ENCODE measurements at regions not wholly inside any gene's neighbourhood (a gene's known extent, or its start where the extent isn't known, plus 50 kb on each side); places are given as distances from the start of the nearest gene placed in this dataset.

- intact Hi-C loops (cut with DNase I; ENCODE audit: low total_unique reads) = no loop called here
- DNase-seq = no peak
- in situ Hi-C loops (cut with MboI; ENCODE audit: low sequenced_read_pairs in 4 of 4) = loop anchor here in 2 of 4 donors (10.0 to 25.0 kb wide), 2 partner anchors 1109 to 1112 kb away; partner anchors contain the start of gene GEMIN8 (in 1 of the 2)
Observed at GRCh38 chrX:15146515-15146914, 123.4 kb downstream of the ASB9 start.

DNA sequence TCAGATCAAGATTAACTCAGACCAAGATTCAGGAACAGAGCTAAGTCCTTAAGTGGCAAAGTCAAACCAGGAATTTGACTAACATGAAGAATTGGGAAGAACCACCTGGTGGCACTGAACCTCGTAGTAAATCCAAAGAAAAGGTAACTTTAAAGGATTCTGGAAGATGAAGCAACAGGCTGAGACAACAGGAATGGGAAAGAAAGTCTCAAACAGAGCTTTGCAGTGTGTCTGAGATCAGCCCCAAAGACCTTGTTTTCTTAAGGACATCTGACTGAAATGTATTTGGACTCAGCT lies 126.1 kb downstream of the ASB9 start:
- in situ Hi-C loops (cut with MboI; ENCODE audit: low sequenced_read_pairs in 4 of 4) (loop anchor here in 2 of 4 donors (10.0 to 25.0 kb wide), 2 partner anchors 1106 to 1109 kb away; partner anchors contain the start of gene GEMIN8 (in 1 of the 2)), intact Hi-C loops (cut with DNase I; ENCODE audit: low total_unique reads) (no loop called here)
- no peaks in the 10 kb centered on the region for H3K9me3 ChIP-seq

More at GRCh38 chrX:15146515-15146914, 123.4 kb downstream of the ASB9 start:
- ATAC-seq = no peak
- H3K4me3 ChIP-seq = no peak overlapping the region
- TF ChIP-seq POLR2A (IDR thresholded peaks at IDR 0.05) = no peak
- TF ChIP-seq CTCF (IDR thresholded peaks at IDR 0.05 in 4 of 5, conservative IDR thresholded peaks at IDR 0.05 in 1 of 5) = peak in 1 of 5 experiments; percentile 29
- peaks cover 0 to 3% (median 0%) of the 10 kb centered on the region in 3 donors for H3K27me3 ChIP-seq
- H3K36me3 ChIP-seq = no peaks in the 10 kb centered on the region
- H3K27ac ChIP-seq = no peak overlapping the region
- H3K4me1 ChIP-seq = no peaks in the 10 kb centered on the region
- H3K9me3 ChIP-seq = no peaks in the 10 kb centered on the region

GRCh38 chrX:15143050-15143824 lies 126.6 kb downstream of the ASB9 start:
- no peaks in the 10 kb centered on the region for H3K9me3 ChIP-seq
- no peak overlapping the region for H3K4me3 ChIP-seq
- intact Hi-C loops (cut with DNase I; ENCODE audit: low total_unique reads) = no loop called here
- no peaks in the 10 kb centered on the region for H3K36me3 ChIP-seq
- no peak overlapping the region for H3K27ac ChIP-seq
- H3K4me1 ChIP-seq = no peaks in the 10 kb centered on the region
- TF ChIP-seq POLR2A (IDR thresholded peaks at IDR 0.05) = no peak
- peak in 4 of 5 experiments; percentile 8 to 63 (median 38) for TF ChIP-seq CTCF (IDR thresholded peaks at IDR 0.05 in 4 of 5, conservative IDR thresholded peaks at IDR 0.05 in 1 of 5)
- no peaks in the 10 kb centered on the region for H3K27me3 ChIP-seq
- in situ Hi-C loops (cut with MboI; ENCODE audit: low sequenced_read_pairs in 4 of 4) = loop anchor here in 2 of 4 donors (10.0 to 25.0 kb wide), 2 partner anchors 1106 to 1108 kb away; partner anchors contain the start of gene GEMIN8 (in 1 of the 2)
- DNase-seq = peak in 1 of 2 donors; percentile 9
- no peak for ATAC-seq

More for the DNA sequence above, 126.1 kb downstream of the ASB9 start:
- DNase-seq = no peak
- TF ChIP-seq CTCF (IDR thresholded peaks at IDR 0.05 in 4 of 5, conservative IDR thresholded peaks at IDR 0.05 in 1 of 5) (no peak), POLR2A (IDR thresholded peaks at IDR 0.05) (no peak)
- no peak for ATAC-seq
- Histone ChIP-seq H3K27me3 (no peaks in the 10 kb centered on the region), H3K4me3 (no peak overlapping the region), H3K27ac (no peak overlapping the region), H3K36me3 (no peaks in the 10 kb centered on the region), H3K4me1 (no peaks in the 10 kb centered on the region)

GRCh38 chrX:15142084-15142715 lies 127.7 kb downstream of the ASB9 start:
- H3K4me1 ChIP-seq = no peaks in the 10 kb centered on the region
- no peak for DNase-seq
- H3K4me3 ChIP-seq = no peak overlapping the region
- in situ Hi-C loops (cut with MboI; ENCODE audit: low sequenced_read_pairs in 4 of 4) = loop anchor here in 2 of 4 donors (10.0 to 25.0 kb wide), 2 partner anchors 1105 to 1107 kb away; partner anchors contain the start of gene GEMIN8 (in 1 of the 2)
- intact Hi-C loops (cut with DNase I; ENCODE audit: low total_unique reads) = no loop called here
- H3K27ac ChIP-seq = no peak overlapping the region
- H3K9me3 ChIP-seq = no peaks in the 10 kb centered on the region
- ATAC-seq = no peak
- H3K36me3 ChIP-seq = no peaks in the 10 kb centered on the region
- TF ChIP-seq CTCF (IDR thresholded peaks at IDR 0.05 in 4 of 5, conservative IDR thresholded peaks at IDR 0.05 in 1 of 5) = no peak
- H3K27me3 ChIP-seq = no peaks in the 10 kb centered on the region
